H1 (cell line): ENCODE measurements at regions not wholly inside any gene's neighbourhood (a gene's known extent, or its start where the extent isn't known, plus 50 kb on each side); places are given as distances from the start of the nearest gene placed in this dataset.

Experiments used
- CEBPB ChIP-seq: IDR thresholded peaks from 2 replicates; pipeline ENCODE4 v1.6.1; 2012; ENCODE audit warnings: low read depth, low read length
- FOSL1 ChIP-seq: IDR thresholded peaks from 2 replicates; pipeline ENCODE4 v1.6.1; 2011; ENCODE audit warnings: mild to moderate bottlenecking, low read depth, low read length, moderate library complexity; ENCODE audit not compliant: insufficient read depth
- HDAC6 ChIP-seq: IDR thresholded peaks from one replicate; pipeline ENCODE4 v1.7.1; 2012; ENCODE audit warnings: low read depth, mild to moderate bottlenecking, inconsistent platforms, low read length, moderate library complexity
- JUND ChIP-seq: IDR thresholded peaks from 2 replicates; pipeline ENCODE4 v1.6.1; 2011; ENCODE audit warnings: mild to moderate bottlenecking, improper control_type of control experiment, low read length
- POLR2A ChIP-seq, 2 experiments: IDR thresholded peaks; 1 replicate in 1 of 2; 2 replicates in 1 of 2; pipeline ENCODE4 v1.6.1; 2011; ENCODE audit warnings: low read depth in 2 of 2, low read length in 2 of 2, mild to moderate bottlenecking in 2 of 2; ENCODE audit errors: control extremely low read depth in 1 of 2
- POLR2AphosphoS5 ChIP-seq: IDR thresholded peaks from 2 replicates; pipeline ENCODE4 v1.6.1; 2011; ENCODE audit warnings: low read depth, low read length
- SP1 ChIP-seq: IDR thresholded peaks from 2 replicates; pipeline ENCODE4 v1.6.1; 2011; ENCODE audit warnings: low read depth, low read length
- SUZ12 ChIP-seq: fragments of 200-600 bp; sonication (generic); IDR thresholded peaks from 2 replicates; pipeline ENCODE4 v1.6.1; 2012; ENCODE audit warnings: mild to moderate bottlenecking, inconsistent platforms, low read length, moderate library complexity, mixed read lengths
- TF ChIP-seq, protein P1 (sequence below), 3 experiments: IDR thresholded peaks; 1 replicate in 2 of 3; 2 replicates in 1 of 3; pipeline versions ENCODE4 v1.5.1 to v1.6.1; 2011; ENCODE audit warnings: low read length in 3 of 3, mild to moderate bottlenecking in 3 of 3, inconsistent platforms in 2 of 3, low read depth in 1 of 3, moderate library complexity in 1 of 3; ENCODE audit not compliant: insufficient read depth in 1 of 3; ENCODE audit errors: control extremely low read depth in 1 of 3
- TF ChIP-seq, protein P2 (sequence below): IDR thresholded peaks from 2 replicates; pipeline ENCODE4 v1.6.1; 2012; ENCODE audit warnings: inconsistent platforms
- TF ChIP-seq, protein P3 (sequence below): IDR thresholded peaks from 2 replicates; pipeline ENCODE4 v1.6.1; 2011; ENCODE audit warnings: low read depth, mild to moderate bottlenecking, low read length; ENCODE audit not compliant: insufficient read depth

DNA sequence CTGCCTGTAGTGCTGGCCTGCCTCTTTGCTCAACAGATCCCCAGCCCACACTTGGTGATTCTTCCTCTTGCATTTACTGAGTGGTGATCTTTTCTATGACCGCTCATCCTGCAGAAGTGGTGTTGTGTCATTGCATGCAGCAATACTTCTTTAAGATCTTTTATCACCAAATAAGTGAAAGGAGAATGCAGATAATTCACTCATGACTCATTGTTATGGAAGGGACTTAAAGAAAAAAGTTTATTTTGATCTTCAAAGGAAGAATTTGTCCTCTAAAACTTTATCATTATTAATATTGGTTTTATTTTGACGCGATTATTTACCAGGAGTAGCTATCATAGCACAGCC is 489.1 kb upstream of the CELF2 start:
- TF ChIP-seq JUND (no peak), HDAC6 (no peak), POLR2A (IDR thresholded peaks at IDR 0.05; ENCODE audit: control extremely low read depth in 1 of 2, low read depth in 2 of 2, low read length in 2 of 2) (no peak), POLR2AphosphoS5 (no peak), FOSL1 (no peak), SP1 (no peak), CEBPB (no peak), SUZ12 (no peak)
- TF ChIP-seq, protein P1, sequence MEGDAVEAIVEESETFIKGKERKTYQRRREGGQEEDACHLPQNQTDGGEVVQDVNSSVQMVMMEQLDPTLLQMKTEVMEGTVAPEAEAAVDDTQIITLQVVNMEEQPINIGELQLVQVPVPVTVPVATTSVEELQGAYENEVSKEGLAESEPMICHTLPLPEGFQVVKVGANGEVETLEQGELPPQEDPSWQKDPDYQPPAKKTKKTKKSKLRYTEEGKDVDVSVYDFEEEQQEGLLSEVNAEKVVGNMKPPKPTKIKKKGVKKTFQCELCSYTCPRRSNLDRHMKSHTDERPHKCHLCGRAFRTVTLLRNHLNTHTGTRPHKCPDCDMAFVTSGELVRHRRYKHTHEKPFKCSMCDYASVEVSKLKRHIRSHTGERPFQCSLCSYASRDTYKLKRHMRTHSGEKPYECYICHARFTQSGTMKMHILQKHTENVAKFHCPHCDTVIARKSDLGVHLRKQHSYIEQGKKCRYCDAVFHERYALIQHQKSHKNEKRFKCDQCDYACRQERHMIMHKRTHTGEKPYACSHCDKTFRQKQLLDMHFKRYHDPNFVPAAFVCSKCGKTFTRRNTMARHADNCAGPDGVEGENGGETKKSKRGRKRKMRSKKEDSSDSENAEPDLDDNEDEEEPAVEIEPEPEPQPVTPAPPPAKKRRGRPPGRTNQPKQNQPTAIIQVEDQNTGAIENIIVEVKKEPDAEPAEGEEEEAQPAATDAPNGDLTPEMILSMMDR (IDR thresholded peaks at IDR 0.05; ENCODE audit: control extremely low read depth in 1 of 3, insufficient read depth in 1 of 3, low read depth in 1 of 3, low read length in 3 of 3): no peak
- TF ChIP-seq, protein P2, sequence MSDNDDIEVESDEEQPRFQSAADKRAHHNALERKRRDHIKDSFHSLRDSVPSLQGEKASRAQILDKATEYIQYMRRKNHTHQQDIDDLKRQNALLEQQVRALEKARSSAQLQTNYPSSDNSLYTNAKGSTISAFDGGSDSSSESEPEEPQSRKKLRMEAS: no peak
- TF ChIP-seq, protein P3, sequence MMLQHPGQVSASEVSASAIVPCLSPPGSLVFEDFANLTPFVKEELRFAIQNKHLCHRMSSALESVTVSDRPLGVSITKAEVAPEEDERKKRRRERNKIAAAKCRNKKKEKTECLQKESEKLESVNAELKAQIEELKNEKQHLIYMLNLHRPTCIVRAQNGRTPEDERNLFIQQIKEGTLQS: no peak
